Karpas-422 (cell line): ENCODE measurements at regions not wholly inside any gene's neighbourhood (a gene's known extent, or its start where the extent isn't known, plus 50 kb on each side); places are given as distances from the start of the nearest gene placed in this dataset.

Experiments
- DNase-seq: peaks from one replicate; pipeline ENCODE4 v3.0.0-alpha.2; 2015
- H2AFZ ChIP-seq: fragments of 200-600 bp; sonication (generic); 2 replicates; pipeline ENCODE4 v1.6.1; 2014; ENCODE audit warnings: antibody characterized with exemption, low read length, mixed read lengths
- H3K27ac ChIP-seq: fragments of 200-600 bp; sonication (generic); 2 replicates; pipeline ENCODE4 v1.5.1; 2014; ENCODE audit warnings: mild to moderate bottlenecking, low read length, moderate library complexity
- H3K27me3 ChIP-seq: fragments of 200-600 bp; sonication (generic); 2 replicates; pipeline ENCODE4 v1.6.1; 2014; ENCODE audit warnings: low read length, mixed read lengths
- H3K36me3 ChIP-seq: fragments of 200-600 bp; sonication (generic); 2 replicates; pipeline ENCODE4 v1.6.1; 2014; ENCODE audit warnings: low read length, mixed read lengths; ENCODE audit not compliant: insufficient read depth
- H3K4me1 ChIP-seq: fragments of 200-600 bp; sonication (generic); 2 replicates; pipeline ENCODE4 v1.6.1; 2014; ENCODE audit warnings: mild to moderate bottlenecking, low read length, mixed read lengths
- H3K4me2 ChIP-seq: fragments of 200-600 bp; sonication (generic); 2 replicates; pipeline ENCODE4 v1.6.1; 2014; ENCODE audit warnings: low read length, low read depth, mild to moderate bottlenecking; ENCODE audit not compliant: poor library complexity, severe bottlenecking
- H3K4me3 ChIP-seq: fragments of 200-600 bp; sonication (generic); 2 replicates; pipeline ENCODE4 v1.5.1; 2014; ENCODE audit warnings: mild to moderate bottlenecking, antibody characterized with exemption, low read length, mixed read lengths
- H3K79me2 ChIP-seq: fragments of 200-600 bp; sonication (generic); 2 replicates; pipeline ENCODE4 v1.6.1; 2014; ENCODE audit warnings: mild to moderate bottlenecking, low read length, mixed read lengths
- H3K9ac ChIP-seq: fragments of 200-600 bp; sonication (generic); 2 replicates; pipeline ENCODE4 v1.6.0; 2014; ENCODE audit warnings: low read length
- H3K9me2 ChIP-seq: fragments of 200-600 bp; sonication (generic), shearing (Covaris generic); replicated peaks from 2 replicates; pipeline ENCODE4 v1.6.0; 2014; ENCODE audit warnings: mild to moderate bottlenecking, low read length, moderate library complexity; ENCODE audit not compliant: insufficient read depth
- H3K9me3 ChIP-seq: fragments of 300-700, 200-600 bp; sonication (generic); 2 replicates; pipeline ENCODE4 v1.6.1; 2014; ENCODE audit warnings: low read length, mixed read lengths
- H4K20me1 ChIP-seq: fragments of 200-600 bp; sonication (generic); 2 replicates; pipeline ENCODE4 v1.6.1; 2014; ENCODE audit warnings: mild to moderate bottlenecking, antibody characterized with exemption, low read length, low read depth; ENCODE audit not compliant: insufficient read depth

DNA sequence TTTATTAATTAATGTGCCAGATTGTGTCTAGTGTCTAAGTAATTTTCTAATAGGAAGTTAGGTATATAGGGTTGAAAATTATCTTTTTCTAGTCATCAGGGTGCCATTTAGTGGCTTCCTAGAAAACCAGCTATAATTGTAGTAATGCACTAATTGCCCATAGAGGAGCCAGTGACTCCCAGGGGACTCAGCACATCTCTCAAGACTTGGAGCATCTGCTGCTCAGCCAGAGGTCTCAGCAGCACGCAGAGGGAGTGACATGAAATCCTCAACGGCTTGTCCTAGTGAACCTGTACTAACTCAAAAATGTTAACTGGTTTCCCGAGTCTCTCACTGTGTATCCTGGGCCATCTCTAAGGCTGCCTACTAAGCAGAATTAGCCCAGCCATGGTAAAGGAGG is 78.2 kb upstream of the MAN2A1 start:
- no peak overlapping the region for H3K4me2 ChIP-seq
- H3K27ac ChIP-seq: no peak overlapping the region
- no peaks in the 10 kb centered on the region for H3K9me2 ChIP-seq
- H3K27me3 ChIP-seq: no peaks in the 10 kb centered on the region
- no peaks in the 10 kb centered on the region for H3K4me1 ChIP-seq
- H3K4me3 ChIP-seq: no peak overlapping the region
- no peaks in the 10 kb centered on the region for H3K79me2 ChIP-seq
- H3K9ac ChIP-seq: no peak overlapping the region
- no peaks in the 10 kb centered on the region for H4K20me1 ChIP-seq
- no peak overlapping the region for H2AFZ ChIP-seq
- DNase-seq: no peak
- H3K36me3 ChIP-seq: no peaks in the 10 kb centered on the region
- H3K9me3 ChIP-seq: no peaks in the 10 kb centered on the region

- Histone ChIP-seq H3K36me3 (no peaks in the 10 kb centered on the region), H3K9me3 (no peaks in the 10 kb centered on the region), H3K4me1 (no peaks in the 10 kb centered on the region), H3K27ac (no peak overlapping the region), H3K4me2 (no peak overlapping the region), H3K9me2 (no peaks in the 10 kb centered on the region), H3K79me2 (no peaks in the 10 kb centered on the region), H3K9ac (no peak overlapping the region), H3K4me3 (no peak overlapping the region), H4K20me1 (no peaks in the 10 kb centered on the region), H3K27me3 (no peaks in the 10 kb centered on the region), H2AFZ (no peak overlapping the region)
- no peak for DNase-seq
Measured at GRCh38 chr5:109611061-109611460, 78.7 kb upstream of the MAN2A1 start.

- Histone ChIP-seq H4K20me1 (no peaks in the 10 kb centered on the region), H3K4me2 (no peak overlapping the region), H3K9me3 (no peaks in the 10 kb centered on the region), H3K36me3 (no peaks in the 10 kb centered on the region), H3K9ac (no peak overlapping the region), H3K27ac (no peak overlapping the region), H3K4me1 (no peaks in the 10 kb centered on the region), H3K79me2 (no peaks in the 10 kb centered on the region), H3K9me2 (no peaks in the 10 kb centered on the region), H3K27me3 (no peaks in the 10 kb centered on the region), H2AFZ (no peak overlapping the region), H3K4me3 (no peak overlapping the region)
- no peak for DNase-seq
Measured at GRCh38 chr5:109610581-109610980, 79.1 kb upstream of the MAN2A1 start.

GRCh38 chr5:109605207-109605730 is 84.5 kb upstream of the MAN2A1 start:
- Histone ChIP-seq H3K27me3 (no peaks in the 10 kb centered on the region), H3K9me3 (no peaks in the 10 kb centered on the region), H2AFZ (no peak overlapping the region), H3K4me3 (no peak overlapping the region), H3K9me2 (no peaks in the 10 kb centered on the region), H3K27ac (no peak overlapping the region), H3K4me1 (no peaks in the 10 kb centered on the region), H4K20me1 (no peaks in the 10 kb centered on the region), H3K36me3 (no peaks in the 10 kb centered on the region), H3K79me2 (no peaks in the 10 kb centered on the region), H3K9ac (no peak overlapping the region), H3K4me2 (no peak overlapping the region)
- DNase-seq: no peak

- no peak overlapping the region for H3K4me2 ChIP-seq
- H3K9me2 ChIP-seq: no peaks in the 10 kb centered on the region
- no peaks in the 10 kb centered on the region for H3K27me3 ChIP-seq
- H3K4me3 ChIP-seq: no peak overlapping the region
- no peaks in the 10 kb centered on the region for H3K4me1 ChIP-seq
- H3K9ac ChIP-seq: no peak overlapping the region
- H3K27ac ChIP-seq: no peak overlapping the region
- H3K79me2 ChIP-seq: no peaks in the 10 kb centered on the region
- no peaks in the 10 kb centered on the region for H3K9me3 ChIP-seq
- H2AFZ ChIP-seq: no peak overlapping the region
- no peaks in the 10 kb centered on the region for H3K36me3 ChIP-seq
- no peaks in the 10 kb centered on the region for H4K20me1 ChIP-seq
- DNase-seq: no peak
Measured at GRCh38 chr5:109604758-109605157, 85.0 kb upstream of the MAN2A1 start.

GRCh38 chr5:109601736-109602135 is 88.0 kb upstream of the MAN2A1 start:
- no peak overlapping the region for H3K4me2 ChIP-seq
- H3K9ac ChIP-seq: no peak overlapping the region
- H3K4me3 ChIP-seq: no peak overlapping the region
- H3K4me1 ChIP-seq: no peaks in the 10 kb centered on the region
- no peaks in the 10 kb centered on the region for H3K36me3 ChIP-seq
- no peaks in the 10 kb centered on the region for H3K79me2 ChIP-seq
- H3K9me3 ChIP-seq: no peaks in the 10 kb centered on the region
- no peaks in the 10 kb centered on the region for H3K9me2 ChIP-seq
- no peak overlapping the region for H3K27ac ChIP-seq
- H4K20me1 ChIP-seq: no peaks in the 10 kb centered on the region
- H2AFZ ChIP-seq: no peak overlapping the region
- DNase-seq: no peak
- no peaks in the 10 kb centered on the region for H3K27me3 ChIP-seq

DNA sequence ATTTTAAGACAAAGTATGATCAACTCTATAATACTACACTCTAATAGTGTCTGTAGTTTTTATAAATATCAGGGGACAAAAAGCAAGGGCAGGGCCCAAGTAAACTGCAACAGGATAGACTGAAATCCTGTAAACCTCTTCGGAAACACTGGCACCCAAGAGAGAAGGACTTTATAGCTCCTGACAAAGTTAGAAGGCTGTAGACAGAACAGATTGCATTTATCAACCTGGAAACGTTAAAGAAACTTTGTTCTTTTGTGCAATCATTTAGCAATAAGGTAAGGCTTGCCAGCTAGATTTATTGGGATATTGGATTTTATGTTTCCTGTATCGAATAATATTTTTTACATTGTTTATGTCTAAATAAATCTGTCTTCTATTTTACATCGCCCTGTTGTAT is 91.8 kb upstream of the MAN2A1 start:
- no peaks in the 10 kb centered on the region for H3K79me2 ChIP-seq
- H3K36me3 ChIP-seq: no peaks in the 10 kb centered on the region
- no peaks in the 10 kb centered on the region for H3K9me2 ChIP-seq
- no peak overlapping the region for H3K9ac ChIP-seq
- H3K27ac ChIP-seq: no peak overlapping the region
- no peaks in the 10 kb centered on the region for H3K4me1 ChIP-seq
- no peaks in the 10 kb centered on the region for H3K9me3 ChIP-seq
- H3K4me2 ChIP-seq: no peak overlapping the region
- no peak for DNase-seq
- no peaks in the 10 kb centered on the region for H3K27me3 ChIP-seq
- H2AFZ ChIP-seq: no peak overlapping the region
- H3K4me3 ChIP-seq: no peak overlapping the region
- H4K20me1 ChIP-seq: no peaks in the 10 kb centered on the region

GRCh38 chr5:109594217-109594616 is 95.5 kb upstream of the MAN2A1 start:
- Histone ChIP-seq H4K20me1 (no peaks in the 10 kb centered on the region), H3K79me2 (no peaks in the 10 kb centered on the region), H2AFZ (no peak overlapping the region)

GRCh38 chr5:109590799-109591198 is 98.9 kb upstream of the MAN2A1 start:
- Histone ChIP-seq H3K36me3 (no peaks in the 10 kb centered on the region), H4K20me1 (no peaks in the 10 kb centered on the region), H3K9me2 (no peaks in the 10 kb centered on the region), H3K9me3 (no peaks in the 10 kb centered on the region), H3K27ac (no peak overlapping the region), H3K4me1 (peaks cover 18% of the 10 kb centered on the region), H3K79me2 (no peaks in the 10 kb centered on the region), H3K4me2 (no peak overlapping the region), H3K9ac (no peak overlapping the region), H3K4me3 (no peak overlapping the region), H3K27me3 (no peaks in the 10 kb centered on the region), H2AFZ (no peak overlapping the region)
- no peak for DNase-seq

More at GRCh38 chr5:109594217-109594616, 95.5 kb upstream of the MAN2A1 start:
- Histone ChIP-seq H3K9me2 (no peaks in the 10 kb centered on the region), H3K9me3 (no peaks in the 10 kb centered on the region), H3K4me1 (peaks cover 18% of the 10 kb centered on the region), H3K4me2 (no peak overlapping the region), H3K27ac (no peak overlapping the region), H3K27me3 (no peaks in the 10 kb centered on the region), H3K4me3 (no peak overlapping the region), H3K9ac (no peak overlapping the region), H3K36me3 (no peaks in the 10 kb centered on the region)
- DNase-seq: no peak
